ENCODE measurements at regions not wholly inside any gene's neighbourhood (a gene's known extent, or its start where the extent isn't known, plus 50 kb on each side); places are given as distances from the start of the nearest gene placed in this dataset.

DNA sequence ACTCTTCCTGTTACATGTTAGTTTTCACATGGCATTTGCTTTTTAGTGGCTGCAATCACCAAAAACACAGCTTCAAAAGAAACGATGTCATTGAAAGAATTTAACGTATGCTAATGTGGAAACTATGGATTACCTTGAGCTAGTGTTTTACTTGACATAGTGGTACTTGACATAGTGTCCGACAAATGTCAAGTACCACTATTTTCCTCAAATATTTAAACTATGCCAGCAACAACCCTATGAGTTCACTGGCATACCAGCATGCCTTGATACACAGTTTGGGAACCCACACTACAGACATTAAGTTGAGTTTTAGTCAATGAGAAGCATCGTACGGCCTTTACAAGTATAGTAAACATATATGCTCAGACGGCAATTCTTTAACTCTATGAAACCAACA, 560.3 kb downstream of the GALC start:
- TF ChIP-seq, protein P1, sequence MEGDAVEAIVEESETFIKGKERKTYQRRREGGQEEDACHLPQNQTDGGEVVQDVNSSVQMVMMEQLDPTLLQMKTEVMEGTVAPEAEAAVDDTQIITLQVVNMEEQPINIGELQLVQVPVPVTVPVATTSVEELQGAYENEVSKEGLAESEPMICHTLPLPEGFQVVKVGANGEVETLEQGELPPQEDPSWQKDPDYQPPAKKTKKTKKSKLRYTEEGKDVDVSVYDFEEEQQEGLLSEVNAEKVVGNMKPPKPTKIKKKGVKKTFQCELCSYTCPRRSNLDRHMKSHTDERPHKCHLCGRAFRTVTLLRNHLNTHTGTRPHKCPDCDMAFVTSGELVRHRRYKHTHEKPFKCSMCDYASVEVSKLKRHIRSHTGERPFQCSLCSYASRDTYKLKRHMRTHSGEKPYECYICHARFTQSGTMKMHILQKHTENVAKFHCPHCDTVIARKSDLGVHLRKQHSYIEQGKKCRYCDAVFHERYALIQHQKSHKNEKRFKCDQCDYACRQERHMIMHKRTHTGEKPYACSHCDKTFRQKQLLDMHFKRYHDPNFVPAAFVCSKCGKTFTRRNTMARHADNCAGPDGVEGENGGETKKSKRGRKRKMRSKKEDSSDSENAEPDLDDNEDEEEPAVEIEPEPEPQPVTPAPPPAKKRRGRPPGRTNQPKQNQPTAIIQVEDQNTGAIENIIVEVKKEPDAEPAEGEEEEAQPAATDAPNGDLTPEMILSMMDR (IDR thresholded peaks at IDR 0.05; ENCODE audit: extremely low read depth, missing control alignments): no peak

GRCh38 chr14:87430810-87431209, 562.2 kb downstream of the GALC start:
- no peak for DNase-seq (ENCODE audit: low spot score)
- TF ChIP-seq, protein P1 (IDR thresholded peaks at IDR 0.05; ENCODE audit: extremely low read depth, missing control alignments): no peak

More for the DNA sequence above, 560.3 kb downstream of the GALC start:
- DNase-seq (ENCODE audit: low spot score): no peak

- TF ChIP-seq, protein P1 (IDR thresholded peaks at IDR 0.05; ENCODE audit: extremely low read depth, missing control alignments): no peak
- DNase-seq (ENCODE audit: low spot score): no peak
Observed at GRCh38 chr14:87430214-87430613, 562.8 kb downstream of the GALC start.

- no peak for DNase-seq (ENCODE audit: low spot score)
- TF ChIP-seq, protein P1 (IDR thresholded peaks at IDR 0.05; ENCODE audit: extremely low read depth, missing control alignments): no peak
Observed at GRCh38 chr14:87419925-87420324, 573.1 kb downstream of the GALC start.

GRCh38 chr14:87411370-87411769, 581.6 kb downstream of the GALC start:
- DNase-seq (ENCODE audit: low spot score): no peak
- TF ChIP-seq, protein P1 (IDR thresholded peaks at IDR 0.05; ENCODE audit: extremely low read depth, missing control alignments): no peak

GRCh38 chr14:87409393-87409792, 583.6 kb downstream of the GALC start:
- TF ChIP-seq, protein P1 (IDR thresholded peaks at IDR 0.05; ENCODE audit: extremely low read depth, missing control alignments): no peak
- no peak for DNase-seq (ENCODE audit: low spot score)

DNA sequence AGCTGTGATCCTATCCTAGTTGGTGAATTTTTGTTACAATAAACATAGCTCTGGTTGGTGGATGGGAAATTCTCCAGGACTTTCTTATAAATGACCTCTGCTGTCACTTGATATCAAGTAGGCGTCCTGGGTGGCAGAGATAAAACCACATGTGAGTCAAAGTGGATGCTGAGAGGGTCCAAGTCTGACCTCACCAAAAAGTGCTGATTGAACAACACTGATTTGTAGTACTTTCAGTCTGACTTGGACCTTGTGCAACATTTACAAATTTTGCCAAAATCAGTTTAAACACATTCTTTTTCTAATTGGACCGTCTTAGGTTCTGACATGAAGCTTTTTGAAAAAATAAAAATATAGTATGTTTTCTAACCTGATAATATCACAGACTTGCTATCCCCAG, 585.6 kb downstream of the GALC start:
- TF ChIP-seq, protein P1 (IDR thresholded peaks at IDR 0.05; ENCODE audit: extremely low read depth, missing control alignments): no peak
- no peak for DNase-seq (ENCODE audit: low spot score)
